OCI-LY3 (cell line): ENCODE measurements at regions not wholly inside any gene's neighbourhood (a gene's known extent, or its start where the extent isn't known, plus 50 kb on each side); places are given as distances from the start of the nearest gene placed in this dataset.

Source experiments
- EZH2phosphoT487 ChIP-seq: fragments of 200-600 bp; shearing (Covaris generic); IDR thresholded peaks from 2 replicates; pipeline ENCODE4 v1.6.1; 2018; ENCODE audit warnings: antibody characterized with exemption, mixed run types, low read depth
- TF ChIP-seq, protein P1 (sequence below): fragments of 200-600, 300-600 bp; sonication (generic); IDR thresholded peaks from 2 replicates; pipeline ENCODE4 v1.5.1; 2014; ENCODE audit warnings: antibody characterized with exemption, low read length, low read depth

DNA sequence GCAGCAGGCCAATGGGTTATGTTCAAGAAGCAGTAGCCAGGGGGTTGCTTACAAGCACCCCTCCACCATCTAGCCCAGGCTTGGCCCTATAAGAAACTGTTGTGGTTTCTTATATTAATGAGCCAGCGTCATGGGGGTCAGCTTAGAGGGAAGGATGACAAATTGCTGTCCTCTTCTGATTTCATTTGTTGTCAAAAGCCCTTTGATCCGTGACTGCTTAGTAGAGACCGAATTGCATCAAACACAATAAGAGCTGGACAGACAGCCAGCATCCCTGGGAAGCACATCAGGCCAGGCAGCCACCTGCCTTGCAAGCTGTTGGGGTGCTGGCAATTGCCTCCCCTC is 206.6 kb upstream of the SETBP1 start:
- TF ChIP-seq, protein P1, sequence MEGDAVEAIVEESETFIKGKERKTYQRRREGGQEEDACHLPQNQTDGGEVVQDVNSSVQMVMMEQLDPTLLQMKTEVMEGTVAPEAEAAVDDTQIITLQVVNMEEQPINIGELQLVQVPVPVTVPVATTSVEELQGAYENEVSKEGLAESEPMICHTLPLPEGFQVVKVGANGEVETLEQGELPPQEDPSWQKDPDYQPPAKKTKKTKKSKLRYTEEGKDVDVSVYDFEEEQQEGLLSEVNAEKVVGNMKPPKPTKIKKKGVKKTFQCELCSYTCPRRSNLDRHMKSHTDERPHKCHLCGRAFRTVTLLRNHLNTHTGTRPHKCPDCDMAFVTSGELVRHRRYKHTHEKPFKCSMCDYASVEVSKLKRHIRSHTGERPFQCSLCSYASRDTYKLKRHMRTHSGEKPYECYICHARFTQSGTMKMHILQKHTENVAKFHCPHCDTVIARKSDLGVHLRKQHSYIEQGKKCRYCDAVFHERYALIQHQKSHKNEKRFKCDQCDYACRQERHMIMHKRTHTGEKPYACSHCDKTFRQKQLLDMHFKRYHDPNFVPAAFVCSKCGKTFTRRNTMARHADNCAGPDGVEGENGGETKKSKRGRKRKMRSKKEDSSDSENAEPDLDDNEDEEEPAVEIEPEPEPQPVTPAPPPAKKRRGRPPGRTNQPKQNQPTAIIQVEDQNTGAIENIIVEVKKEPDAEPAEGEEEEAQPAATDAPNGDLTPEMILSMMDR: no peak
- no peak for TF ChIP-seq EZH2phosphoT487
